ENCODE measurements at regions not wholly inside any gene's neighbourhood (a gene's known extent, or its start where the extent isn't known, plus 50 kb on each side); places are given as distances from the start of the nearest gene placed in this dataset.
"Not testable (repeated sequence)": the region's sequence is repeated elsewhere in the genome, so short reads cannot be mapped to it uniquely, and the experiment has no call there.

DNA sequence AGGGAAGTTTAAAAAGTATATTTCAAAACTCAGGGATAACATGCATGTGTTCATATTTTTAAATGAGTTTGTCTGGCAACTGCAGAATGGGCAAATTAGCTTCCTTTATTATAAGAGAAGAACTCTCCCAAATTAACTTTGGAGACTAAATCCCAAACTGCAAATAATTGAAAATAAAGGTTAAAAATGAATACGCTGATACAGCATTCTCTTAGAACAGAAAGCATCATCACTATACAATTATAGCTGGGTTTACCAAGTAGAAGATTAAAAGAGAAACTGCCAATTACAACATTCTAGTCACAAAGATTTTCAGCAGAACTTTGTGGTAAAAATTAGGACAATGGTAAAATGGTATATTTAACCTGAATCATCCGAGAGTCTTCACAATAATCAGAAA, 73.3 kb downstream of the OLFM4 start:
- no peak for DNase-seq (ENCODE audit: low spot score)

DNA sequence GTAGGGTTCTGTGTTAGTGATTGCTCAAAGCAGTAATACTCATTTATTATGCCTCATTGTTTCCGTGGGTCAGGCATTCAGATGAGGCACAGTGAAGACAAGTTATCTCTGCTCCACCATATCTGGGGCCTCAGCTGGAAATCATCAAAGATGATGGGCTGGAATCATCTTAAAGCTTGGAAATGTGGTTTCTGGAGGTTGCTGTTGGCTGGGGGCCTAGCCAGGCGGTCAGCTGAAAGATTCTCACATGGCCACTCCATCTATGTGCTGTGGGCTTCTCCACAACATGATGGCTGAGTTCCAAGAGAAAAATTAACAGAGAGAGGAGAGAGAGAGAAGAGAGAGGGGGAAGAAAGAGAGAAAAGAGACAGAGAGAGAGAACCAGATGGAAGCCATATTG, 75.5 kb downstream of the OLFM4 start:
- no peak for DNase-seq (ENCODE audit: low spot score)

DNA sequence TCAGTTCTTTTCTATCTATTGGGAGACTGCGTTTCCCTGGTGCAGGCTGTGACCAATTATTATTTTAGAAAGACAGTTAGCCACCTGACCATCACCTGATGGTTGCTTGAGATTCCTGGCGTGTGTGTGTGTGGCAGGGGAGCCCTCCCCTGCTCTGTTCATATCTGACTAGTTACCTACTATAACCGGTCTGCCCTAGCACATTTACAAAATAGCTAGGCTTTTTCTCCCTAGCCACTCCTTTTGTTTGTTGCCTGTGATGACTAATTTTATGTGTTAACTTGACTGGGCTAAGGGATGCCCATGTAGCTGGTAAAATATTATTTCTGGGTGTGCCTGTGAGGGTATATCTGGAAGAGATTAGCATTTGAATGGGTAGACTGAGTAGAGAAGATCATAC, 76.9 kb downstream of the OLFM4 start:
- DNase-seq (ENCODE audit: low spot score), result no peak

DNA sequence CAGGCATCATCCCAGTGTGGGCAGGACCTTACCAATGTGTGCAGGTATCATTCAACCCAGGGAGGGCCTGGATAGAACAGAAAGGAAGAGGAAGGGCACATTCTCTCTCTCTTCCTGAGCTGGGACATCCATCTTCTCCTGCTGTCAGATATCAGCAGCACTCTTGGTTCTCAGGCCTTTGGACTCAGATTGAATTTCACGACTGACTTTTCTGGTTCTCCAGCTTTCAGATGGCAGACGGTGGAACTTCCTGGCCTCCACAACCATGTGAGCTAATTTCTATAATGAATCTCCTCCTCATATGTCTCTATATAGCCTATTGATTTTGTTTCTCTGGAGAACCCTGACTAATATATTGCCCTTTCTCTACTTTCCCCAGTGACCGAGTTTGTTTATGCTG, 77.3 kb downstream of the OLFM4 start:
- no peak for DNase-seq (ENCODE audit: low spot score)

DNA sequence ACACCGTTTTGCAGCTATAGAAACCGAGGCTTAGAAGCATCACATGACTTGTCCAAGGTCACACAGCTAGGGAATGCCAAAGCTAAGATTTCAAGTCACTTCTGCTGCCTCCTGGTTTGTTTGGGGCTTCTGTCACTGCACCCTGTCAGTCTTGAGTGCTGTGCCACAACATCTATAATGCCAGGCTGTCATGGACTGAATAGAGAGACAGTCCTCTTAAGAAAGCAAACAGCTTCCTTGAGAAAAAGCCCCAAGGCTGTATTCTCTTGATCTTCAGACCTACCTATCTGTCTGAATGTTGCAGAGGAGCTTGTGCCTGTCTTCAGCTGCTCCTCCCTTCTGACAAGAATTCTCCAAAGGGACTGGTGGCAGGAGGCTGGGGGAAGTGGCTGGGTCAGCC, 81.6 kb downstream of the OLFM4 start:
- DNase-seq (ENCODE audit: low spot score), result no peak

DNA sequence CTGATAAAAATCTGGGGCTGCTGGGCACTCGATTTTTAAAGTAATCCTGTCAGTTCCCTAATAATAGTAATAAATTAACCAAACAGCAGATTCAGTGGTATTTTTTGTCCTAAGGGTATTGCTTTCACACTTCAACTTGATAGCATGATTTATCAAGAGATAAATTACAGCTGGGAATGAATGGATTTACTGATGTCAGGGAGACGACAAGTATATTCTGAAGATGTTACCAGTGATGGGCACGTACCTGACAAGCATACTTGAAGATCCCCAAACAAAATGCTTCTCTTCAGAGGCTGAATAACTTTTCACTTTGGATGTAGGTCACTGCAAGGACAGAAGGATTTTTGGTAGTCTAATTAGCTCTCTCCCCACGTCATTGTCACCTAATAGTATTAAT, 82.0 kb downstream of the OLFM4 start:
- no peak for DNase-seq (ENCODE audit: low spot score)

DNA sequence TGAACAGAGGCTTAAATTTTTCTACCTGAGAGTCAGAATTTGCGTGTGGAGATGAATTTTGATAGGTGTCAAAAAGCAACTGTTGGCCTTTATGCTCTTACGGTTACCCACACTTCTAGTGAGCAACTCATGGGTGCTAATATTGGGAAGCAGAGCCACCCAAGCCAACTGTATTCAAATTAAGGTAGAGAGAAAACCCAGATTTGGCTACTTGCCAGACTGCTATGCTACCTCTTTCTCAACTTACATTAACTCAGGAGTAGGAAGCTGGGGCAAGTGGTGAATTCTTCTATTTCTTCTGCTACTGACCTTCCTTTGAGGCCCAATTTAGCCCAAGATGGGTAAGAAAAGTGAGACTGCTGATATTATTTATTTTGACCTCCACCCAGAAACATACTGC, 83.9 kb downstream of the OLFM4 start:
- no peak for DNase-seq (ENCODE audit: low spot score)

DNA sequence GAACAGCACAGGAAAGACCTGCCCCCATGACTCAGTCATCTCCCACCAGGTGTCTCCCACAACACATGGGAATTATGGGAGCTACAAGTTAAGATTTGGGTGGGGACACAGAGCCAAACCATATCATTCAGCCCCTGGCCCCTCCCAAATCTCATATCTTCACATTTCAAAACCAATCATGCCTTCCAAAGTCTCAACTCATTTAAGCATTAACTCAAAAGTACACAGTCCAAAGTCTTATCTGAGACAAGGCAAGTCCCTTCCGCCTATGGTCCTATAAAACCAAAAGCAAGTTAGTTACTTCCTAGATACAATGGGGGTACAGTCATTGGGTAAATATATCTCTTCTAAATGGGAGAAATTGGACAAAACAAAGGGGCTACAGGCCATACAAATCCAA, 88.4 kb downstream of the OLFM4 start:
- DNase-seq (ENCODE audit: low spot score), result not testable (repeated sequence)

DNA sequence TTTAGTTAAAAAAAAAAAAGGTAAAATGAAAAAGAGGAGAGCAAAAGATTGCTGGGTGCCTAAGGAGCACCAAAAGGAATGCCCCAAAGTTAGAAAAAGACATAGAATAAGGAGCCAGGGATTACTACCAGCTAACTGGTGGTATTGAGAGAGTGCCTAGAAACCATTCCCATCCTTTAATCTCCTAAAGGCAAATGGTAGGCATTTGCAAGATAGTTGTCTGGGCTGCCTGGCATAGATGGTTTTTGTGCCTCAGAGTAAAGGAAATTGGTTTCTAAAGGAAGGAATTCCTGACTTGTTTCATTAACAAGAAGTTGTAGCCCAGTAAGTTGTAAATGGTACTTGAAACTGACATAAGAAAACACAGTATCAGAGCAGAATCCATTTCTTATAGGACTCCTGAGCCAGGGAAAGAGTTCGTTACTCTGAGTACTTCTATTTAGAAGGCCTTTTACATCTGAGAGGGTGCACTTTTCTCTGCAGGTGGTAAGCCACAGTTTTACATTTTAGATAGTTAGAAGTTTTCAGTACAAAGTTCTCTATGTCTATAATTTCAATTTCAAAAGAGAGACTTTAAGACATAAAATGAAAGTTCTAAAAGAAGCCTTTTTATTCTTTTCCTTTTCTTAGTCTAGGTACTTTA, 92.6 kb downstream of the OLFM4 start:
- no peak for DNase-seq (ENCODE audit: low spot score)

DNA sequence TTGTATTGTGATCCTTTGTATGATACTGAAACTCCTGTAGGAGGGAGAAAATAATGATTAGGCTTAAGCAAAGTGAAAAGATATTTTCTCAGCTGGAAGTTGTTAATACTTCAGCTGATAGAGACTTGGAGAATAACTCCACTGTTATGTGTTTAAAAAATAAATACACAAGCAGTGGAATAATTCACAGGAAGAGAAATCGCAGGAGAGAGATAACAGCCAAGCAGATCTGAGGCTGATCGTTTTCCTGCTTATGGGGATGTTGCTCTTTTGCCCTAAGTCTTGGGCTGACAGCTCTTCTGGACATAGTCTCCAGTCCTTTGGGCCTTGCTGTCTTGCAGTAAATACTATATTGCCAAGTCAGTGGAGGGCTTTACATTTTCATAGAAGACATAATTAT, 93.3 kb downstream of the OLFM4 start:
- DNase-seq (ENCODE audit: low spot score), result no peak

DNA sequence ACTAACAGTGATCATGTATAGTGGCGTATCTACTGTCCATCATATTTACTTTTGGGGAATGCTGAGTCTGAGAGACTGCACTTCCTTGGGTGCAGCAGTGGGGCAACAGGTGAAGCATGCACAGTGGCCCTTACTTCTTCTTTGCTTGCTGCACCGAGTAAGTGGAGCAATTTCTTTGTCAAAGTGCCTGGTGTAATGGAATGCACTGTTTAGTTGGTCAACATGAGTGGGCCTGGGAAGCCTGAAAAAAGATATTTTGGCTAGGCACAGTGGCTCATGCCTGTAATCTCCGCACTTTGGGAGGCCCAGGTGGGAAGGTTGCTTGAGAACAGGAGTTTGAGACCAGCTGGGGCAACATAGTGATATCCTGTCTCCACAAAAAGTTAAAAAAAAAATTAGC, 94.9 kb downstream of the OLFM4 start:
- no peak for DNase-seq (ENCODE audit: low spot score)

DNA sequence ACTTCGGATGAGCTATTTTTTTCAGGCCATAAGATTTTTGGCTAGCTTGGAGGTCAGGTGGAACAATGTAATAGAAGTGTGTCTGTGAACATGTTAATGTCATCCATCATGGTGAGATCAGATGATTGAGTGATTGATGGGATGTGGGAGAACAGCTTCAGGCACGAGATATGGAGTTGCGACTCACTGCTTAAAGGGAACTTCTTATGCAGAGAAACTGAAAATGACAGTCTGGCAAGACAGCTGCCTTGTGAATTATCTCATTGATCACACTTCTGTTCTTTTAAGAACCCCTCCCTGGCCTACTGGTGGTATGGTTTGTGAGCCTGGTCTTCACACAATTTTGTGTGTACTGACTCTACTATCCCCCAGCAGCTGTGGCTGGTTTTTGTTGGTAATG, 96.0 kb downstream of the OLFM4 start:
- DNase-seq (ENCODE audit: low spot score), result no peak

DNA sequence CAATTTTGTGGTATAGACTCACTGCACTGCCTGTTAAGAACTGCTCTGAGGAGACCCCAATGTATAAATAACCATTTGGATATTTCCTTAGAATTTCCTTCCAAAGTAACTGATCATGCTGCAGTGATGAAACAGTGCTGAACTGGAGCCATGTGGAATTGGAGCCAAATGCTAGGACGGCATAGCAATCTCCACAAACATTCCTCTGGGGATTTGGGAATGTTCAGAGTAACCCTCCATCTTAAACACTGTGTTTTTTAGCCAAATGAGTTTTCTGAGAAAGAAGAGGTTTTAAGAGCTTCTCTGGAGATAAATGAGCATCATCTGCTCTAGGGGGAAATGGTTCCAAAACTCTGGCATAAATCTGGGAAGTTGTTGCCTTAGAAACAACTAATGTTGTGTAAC, 98.2 kb downstream of the OLFM4 start:
- no peak for DNase-seq (ENCODE audit: low spot score)

DNA sequence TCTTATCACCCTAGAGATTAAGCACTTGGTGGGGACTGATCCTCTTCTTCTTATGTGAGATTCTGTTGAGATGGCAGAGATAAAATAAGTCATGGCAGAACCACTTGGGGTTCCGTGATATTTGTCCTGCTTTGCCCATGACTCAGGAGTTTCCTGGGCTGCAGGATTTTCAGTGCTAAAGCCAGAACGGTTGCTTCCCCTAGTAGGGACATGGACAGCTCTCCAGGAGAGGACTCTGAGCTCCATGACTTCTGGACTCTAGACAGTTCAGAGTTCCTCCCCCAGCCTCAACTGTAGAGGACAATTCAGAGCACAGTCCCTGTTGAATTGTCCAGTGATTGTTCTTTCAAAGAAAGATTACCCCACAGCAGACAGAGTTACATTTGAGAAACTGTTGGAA, 98.8 kb downstream of the OLFM4 start:
- DNase-seq (ENCODE audit: low spot score), result no peak

DNA sequence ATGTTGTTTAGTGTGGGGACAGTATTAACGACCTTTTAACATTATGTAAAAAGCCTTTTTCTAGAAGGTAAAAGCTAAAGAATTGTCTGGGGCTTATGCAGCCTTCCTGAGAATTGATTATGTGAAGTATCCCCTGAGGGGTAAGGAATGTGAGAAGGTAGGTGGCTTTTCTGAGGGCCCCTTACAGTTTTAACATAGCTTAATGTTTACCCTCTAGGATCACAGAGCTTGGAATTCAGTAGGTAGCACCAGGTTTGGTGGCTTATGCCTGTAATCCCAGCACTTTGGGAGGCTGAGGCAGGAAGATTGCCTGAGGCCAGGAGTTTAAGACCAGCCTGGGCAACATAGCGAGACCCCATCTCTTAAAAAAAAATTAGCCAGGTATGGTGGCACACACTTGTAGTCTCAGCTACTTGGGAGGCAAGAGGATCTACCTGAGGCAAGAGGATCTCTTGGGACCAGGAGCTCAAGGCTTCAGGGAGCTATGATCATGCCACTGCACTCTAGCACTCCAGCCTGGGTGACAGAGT, 101.3 kb downstream of the OLFM4 start:
- no peak for DNase-seq (ENCODE audit: low spot score)

DNA sequence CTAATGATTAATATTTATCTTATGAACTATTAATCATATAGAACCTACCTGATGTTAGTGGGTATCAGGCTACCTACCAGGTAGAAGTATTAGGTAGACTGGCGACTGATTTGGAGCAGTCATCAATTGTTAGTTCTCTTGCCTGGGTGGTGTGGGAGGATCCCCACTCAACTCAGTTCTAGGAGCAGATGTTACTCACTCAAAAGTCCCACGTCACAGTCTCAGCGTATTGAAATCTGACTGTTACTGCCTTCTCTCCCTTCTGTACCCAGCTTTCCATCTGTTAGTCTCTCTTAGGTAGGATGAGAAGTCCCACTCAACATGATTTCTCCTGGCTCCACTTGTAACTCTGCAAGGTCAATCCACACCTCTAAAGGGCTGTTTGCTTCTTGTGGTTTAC, 102.7 kb downstream of the OLFM4 start:
- DNase-seq (ENCODE audit: low spot score), result no peak

DNA sequence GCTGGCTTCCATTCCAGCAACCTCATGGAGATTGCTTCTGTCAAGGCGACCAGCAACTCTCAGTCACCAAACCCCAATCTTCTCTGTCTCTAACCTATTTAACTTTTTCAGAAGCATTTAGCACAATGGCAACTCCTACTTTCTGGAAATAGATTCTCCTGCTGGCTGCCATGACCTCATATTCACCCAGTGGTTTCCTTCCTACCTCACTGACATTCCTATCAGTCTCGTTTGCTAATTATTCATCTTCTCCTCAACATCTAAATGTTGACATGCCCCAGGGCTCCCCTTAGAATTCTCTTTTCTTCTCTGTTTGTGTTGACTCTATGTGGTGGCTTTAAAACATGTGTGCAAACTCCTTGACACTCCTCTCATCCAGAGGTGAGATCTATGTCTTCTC, 106.7 kb downstream of the OLFM4 start:
- no peak for DNase-seq (ENCODE audit: low spot score)

DNA sequence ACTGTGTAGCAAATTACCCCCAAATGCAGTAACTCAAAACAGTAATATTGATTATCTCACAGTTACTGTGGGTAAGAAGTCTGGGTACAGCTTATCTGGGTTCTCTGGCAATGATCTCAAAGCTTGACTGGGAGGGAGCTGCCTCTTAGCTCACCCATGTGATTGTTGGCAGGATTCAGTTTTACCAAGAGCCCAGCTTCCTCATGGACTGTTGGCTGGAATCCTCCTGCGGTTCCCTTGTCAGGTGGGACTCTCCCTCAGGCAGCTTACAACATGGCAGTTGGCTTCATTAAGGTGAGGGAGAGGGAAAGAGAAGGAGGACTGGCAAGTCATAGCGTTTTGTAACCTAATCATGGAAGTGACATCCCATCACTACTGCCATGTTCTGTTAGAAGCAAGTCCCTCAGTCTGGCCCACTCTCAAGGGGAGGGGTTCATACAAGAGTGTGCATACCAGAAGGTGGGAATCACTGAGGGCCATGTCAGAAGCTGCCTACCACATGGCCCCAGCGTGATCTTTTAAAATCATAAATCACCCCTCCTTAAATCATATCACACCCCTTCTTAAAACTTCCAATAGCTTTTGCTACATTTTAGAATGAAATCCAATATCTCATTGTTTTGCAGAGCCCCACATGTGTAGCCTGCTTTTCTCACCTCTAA, 108.1 kb downstream of the OLFM4 start:
- no peak for DNase-seq (ENCODE audit: low spot score)

DNA sequence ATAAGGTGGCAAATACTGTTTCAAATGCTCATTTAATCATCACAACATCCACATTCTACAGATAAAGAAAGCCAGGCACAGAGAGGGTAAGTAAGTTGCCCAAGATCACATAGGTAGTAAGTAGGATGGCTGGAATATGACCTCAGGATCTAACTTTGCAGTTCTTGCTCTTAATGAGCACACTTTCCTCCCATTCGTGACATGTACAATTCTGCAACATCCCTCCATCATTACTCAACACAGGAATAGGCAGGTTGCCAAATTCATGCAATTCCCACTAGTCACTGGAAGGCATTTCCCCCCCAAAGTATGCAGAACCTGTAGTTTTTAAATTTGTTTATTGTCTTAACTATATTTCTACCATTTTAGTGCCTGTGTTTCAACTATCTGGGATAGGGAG, 109.2 kb downstream of the OLFM4 start:
- no peak for DNase-seq (ENCODE audit: low spot score)

DNA sequence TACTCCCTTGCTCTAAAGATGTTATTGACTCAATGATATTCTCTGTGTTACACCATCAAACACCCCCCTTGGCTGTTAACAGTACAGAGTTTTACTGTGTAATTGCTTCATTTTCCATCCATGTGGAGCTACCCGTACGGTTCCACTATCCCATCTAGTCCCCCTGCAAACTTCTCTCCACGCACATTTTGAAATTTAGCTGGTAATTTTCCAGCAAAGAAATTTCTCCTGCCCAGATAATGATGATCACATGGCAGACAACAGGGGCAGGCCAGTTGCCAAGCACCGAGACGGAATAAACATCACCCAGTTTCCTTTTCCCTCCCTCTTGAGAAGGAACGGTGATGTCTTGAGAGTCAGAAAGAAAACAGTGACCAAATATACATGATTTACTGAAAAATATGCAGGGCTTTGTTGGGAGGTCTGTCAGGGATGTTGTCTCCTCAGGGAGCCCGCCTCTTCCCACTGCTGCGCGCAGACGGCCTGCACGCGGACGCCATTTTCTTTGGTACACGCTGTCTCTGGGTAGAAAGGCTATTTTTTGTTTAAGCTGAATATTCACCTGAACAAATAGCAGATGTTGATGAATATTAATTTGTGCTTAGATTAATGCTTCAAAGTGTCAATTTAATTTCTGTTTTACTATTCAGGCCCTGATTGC, 109.9 kb downstream of the OLFM4 start:
- DNase-seq (ENCODE audit: low spot score), result no peak

DNA sequence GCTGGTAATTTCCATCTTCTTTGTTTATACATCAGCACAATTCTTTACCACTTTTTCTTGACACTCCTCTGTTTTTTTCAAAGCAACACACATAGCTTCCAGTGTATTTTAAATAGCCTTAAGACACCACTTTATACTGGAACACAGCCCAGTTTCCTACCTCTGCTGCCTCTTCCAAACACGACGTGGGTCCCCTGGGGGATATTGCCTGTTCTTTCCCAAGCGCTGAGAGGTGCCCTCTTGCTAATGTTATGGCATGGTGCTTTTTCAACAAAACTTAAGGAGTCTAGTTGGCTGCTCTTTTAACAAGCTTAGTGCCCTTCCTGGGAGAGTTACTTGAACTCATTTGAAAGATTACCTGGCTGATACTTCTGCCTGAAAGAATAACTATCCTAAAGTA, 112.7 kb downstream of the OLFM4 start:
- no peak for DNase-seq (ENCODE audit: low spot score)

DNA sequence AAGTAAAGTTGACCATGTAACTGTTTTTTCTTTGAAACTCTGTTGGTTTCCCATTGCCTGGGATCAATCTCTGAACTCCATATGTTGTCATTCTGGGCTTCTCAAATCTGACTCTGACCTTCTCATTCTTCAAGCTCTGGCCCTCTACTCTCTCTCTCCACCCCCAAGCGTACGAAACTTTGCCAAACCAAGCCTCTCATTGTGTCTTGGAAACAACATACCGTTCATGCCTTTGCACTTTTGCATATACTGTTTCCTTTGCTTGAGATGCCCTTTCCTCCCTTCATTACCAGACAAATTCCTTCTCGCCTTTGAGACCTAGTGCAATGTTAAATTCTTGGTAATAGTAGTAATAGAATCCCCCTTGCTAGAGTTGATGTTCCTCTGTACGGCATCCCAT, 113.7 kb downstream of the OLFM4 start:
- DNase-seq (ENCODE audit: low spot score), result no peak

DNA sequence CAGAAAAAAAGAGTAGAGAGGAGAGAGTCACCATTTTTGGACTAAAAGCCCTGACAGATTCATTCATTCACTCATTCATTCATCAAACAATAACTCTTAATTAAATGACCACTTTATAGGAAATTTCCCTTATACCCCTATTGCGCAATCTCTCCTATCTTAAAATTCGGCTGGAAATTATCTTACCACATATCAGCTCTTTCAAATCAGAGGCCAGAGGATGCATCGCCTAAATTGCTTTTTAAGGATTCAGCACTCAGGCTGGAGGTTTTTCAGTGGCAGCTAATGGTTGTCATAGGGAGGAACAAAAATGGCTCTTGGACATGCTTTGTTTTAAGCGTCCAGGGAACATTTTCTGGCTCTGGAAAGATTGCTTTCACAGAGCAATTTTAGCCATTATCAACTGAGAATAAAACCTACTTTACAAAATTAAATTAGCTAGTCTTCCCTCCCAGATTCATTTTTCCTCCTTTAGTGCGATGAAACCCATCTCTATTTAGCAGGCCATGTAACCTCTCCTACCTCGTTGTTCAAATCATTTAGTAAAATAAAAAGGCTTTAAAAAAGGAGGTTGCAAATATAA, 115.2 kb downstream of the OLFM4 start:
- no peak for DNase-seq (ENCODE audit: low spot score)
